NCI-H2029 treated with DMSO at 0.1 percent for 48 hours (cell line): ENCODE measurements at regions not wholly inside any gene's neighbourhood (a gene's known extent, or its start where the extent isn't known, plus 50 kb on each side); places are given as distances from the start of the nearest gene placed in this dataset.
"Not testable (repeated sequence)": the region's sequence is repeated elsewhere in the genome, so short reads cannot be mapped to it uniquely, and the experiment has no call there.

Source experiments
- DNase-seq: peaks from one replicate; lab custom pipeline; 2025; lab: John Stamatoyannopoulos, UW

- DNase-seq, result no peak
Measured at GRCh38 chr15:77909182-77909940, 168.2 kb downstream of the TBC1D2B start.

GRCh38 chr15:77908752-77909111 lies 168.8 kb downstream of the TBC1D2B start:
- not testable (repeated sequence) for DNase-seq

- no peak for DNase-seq
Measured at GRCh38 chr15:77907824-77908751, 169.4 kb downstream of the TBC1D2B start.

GRCh38 chr15:77906062-77906990 lies 171.2 kb downstream of the TBC1D2B start:
- DNase-seq, result not testable (repeated sequence)

- DNase-seq, result no peak
Measured at GRCh38 chr15:77905301-77905920, 172.1 kb downstream of the TBC1D2B start.

GRCh38 chr15:77904901-77905300 lies 172.6 kb downstream of the TBC1D2B start:
- DNase-seq, result no peak

GRCh38 chr15:77904436-77904821 lies 173.1 kb downstream of the TBC1D2B start:
- DNase-seq, result no peak

- not testable (repeated sequence) for DNase-seq
Measured at GRCh38 chr15:77903761-77904435, 173.6 kb downstream of the TBC1D2B start.

- not testable (repeated sequence) for DNase-seq
Measured at GRCh38 chr15:77902921-77903760, 174.4 kb downstream of the TBC1D2B start.

- no peak for DNase-seq
Measured at GRCh38 chr15:77901921-77902750, 175.4 kb downstream of the TBC1D2B start.

- no peak for DNase-seq
Measured at GRCh38 chr15:77901251-77901881, 176.1 kb downstream of the TBC1D2B start.

GRCh38 chr15:77900331-77900963 lies 177.1 kb downstream of the TBC1D2B start:
- not testable (repeated sequence) for DNase-seq

GRCh38 chr15:77899776-77900175 lies 177.7 kb downstream of the TBC1D2B start:
- not testable (repeated sequence) for DNase-seq

- DNase-seq, result no peak
Measured at GRCh38 chr15:77898811-77899730, 178.4 kb downstream of the TBC1D2B start.

GRCh38 chr15:77897896-77898406 lies 179.6 kb downstream of the TBC1D2B start:
- no peak for DNase-seq

- not testable (repeated sequence) for DNase-seq
Measured at GRCh38 chr15:77897113-77897895, 180.2 kb downstream of the TBC1D2B start.
